M059J (cell line): ENCODE measurements at regions not wholly inside any gene's neighbourhood (a gene's known extent, or its start where the extent isn't known, plus 50 kb on each side); places are given as distances from the start of the nearest gene placed in this dataset.

Experiments
- DNase-seq: peaks from one replicate; pipeline ENCODE4 v3.0.0-alpha.2; 2012; ENCODE audit warnings: low read depth

- peak; percentile 51 for DNase-seq
These were observed 703.5 kb upstream of the WWC1 start for GRCh38 chr5:167587772-167588437.

GRCh38 chr5:167592114-167592513 is 699.3 kb upstream of the WWC1 start:
- no peak for DNase-seq

GRCh38 chr5:167593329-167594060 is 698.0 kb upstream of the WWC1 start:
- DNase-seq = no peak

- DNase-seq = no peak
These were observed 697.4 kb upstream of the WWC1 start for GRCh38 chr5:167594061-167594435.

- DNase-seq = no peak
These were observed 696.7 kb upstream of the WWC1 start for GRCh38 chr5:167594750-167595149.

- no peak for DNase-seq
These were observed 696.2 kb upstream of the WWC1 start for GRCh38 chr5:167595196-167595595.

DNA sequence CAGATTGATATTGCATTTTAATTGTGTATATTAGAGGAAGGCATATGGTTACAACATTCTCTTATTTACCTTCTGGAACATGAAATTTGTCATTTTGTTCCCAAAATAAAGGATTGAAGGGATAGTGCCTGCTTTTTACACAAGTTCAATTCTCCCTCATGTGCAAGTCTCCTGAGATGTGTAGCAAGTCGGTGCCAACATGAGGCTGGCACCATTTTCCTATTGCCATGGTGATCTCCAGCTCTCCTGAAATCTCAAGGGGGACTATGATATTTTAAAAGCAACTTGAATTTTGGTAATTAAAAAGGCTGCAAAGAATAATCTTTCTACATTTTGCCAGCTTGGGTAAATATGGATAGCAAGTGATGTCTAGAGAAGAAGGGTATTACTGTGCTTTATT is 693.3 kb upstream of the WWC1 start:
- DNase-seq = no peak

DNA sequence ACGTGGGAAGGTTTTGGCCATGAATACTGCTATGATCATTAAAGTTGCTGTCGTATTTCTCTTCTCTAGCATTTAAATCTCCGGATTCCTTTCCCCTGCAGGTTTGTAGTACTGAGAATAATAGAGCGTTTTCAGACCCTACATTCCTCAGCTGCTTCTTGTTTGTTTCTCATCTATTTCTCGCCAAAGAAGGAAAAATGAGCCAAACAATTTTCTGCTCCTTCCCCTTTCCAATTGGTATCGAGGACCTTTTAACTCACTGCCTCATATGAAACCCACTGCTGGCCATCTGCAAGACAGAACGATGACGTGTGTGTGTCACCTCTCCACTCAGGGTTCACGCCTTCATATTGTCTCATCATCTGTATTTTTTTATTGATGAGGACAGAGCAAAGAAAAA is 689.4 kb upstream of the WWC1 start:
- no peak for DNase-seq

GRCh38 chr5:167603135-167603534 is 688.3 kb upstream of the WWC1 start:
- no peak for DNase-seq

DNA sequence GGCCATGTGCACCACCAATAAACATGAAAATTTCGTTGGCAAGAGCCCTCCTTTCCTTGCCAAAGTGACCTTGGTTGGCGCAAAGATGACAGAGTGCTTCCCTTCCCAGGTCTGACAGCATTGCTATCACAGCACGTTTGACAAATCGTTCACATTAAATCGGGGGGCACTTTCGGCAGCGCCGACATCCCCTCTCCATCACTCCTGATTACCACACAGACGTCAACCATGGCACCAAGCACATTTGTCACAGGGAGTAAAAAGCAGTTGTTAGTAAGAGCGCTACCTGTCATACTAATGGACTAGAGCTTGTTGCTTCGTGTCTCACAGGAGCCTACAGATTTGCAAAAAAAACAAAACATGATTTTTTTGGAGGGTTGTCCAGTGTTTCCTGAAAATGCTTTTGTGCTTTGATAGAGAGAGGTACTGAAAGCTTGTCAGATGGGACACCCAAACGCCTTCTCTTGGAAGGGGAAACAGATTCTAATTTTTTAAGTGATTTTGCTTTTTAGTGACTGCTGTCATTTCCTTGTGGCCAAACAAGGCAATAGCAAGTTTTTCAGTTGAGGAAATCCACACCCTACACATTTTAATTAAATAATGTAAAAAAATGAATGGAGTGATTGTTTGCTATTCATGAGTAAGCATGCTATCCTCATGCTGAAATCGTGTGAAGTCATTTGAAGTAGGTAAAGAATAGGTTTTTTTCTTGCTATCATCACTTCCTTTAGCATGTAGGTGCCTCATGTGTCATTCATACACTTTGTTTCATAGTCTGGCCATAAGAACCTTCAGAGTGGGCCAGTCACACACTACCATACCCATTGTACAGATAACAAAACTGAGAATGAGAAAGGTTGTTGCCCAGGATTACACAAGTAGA is 682.8 kb upstream of the WWC1 start:
- DNase-seq = no peak

DNA sequence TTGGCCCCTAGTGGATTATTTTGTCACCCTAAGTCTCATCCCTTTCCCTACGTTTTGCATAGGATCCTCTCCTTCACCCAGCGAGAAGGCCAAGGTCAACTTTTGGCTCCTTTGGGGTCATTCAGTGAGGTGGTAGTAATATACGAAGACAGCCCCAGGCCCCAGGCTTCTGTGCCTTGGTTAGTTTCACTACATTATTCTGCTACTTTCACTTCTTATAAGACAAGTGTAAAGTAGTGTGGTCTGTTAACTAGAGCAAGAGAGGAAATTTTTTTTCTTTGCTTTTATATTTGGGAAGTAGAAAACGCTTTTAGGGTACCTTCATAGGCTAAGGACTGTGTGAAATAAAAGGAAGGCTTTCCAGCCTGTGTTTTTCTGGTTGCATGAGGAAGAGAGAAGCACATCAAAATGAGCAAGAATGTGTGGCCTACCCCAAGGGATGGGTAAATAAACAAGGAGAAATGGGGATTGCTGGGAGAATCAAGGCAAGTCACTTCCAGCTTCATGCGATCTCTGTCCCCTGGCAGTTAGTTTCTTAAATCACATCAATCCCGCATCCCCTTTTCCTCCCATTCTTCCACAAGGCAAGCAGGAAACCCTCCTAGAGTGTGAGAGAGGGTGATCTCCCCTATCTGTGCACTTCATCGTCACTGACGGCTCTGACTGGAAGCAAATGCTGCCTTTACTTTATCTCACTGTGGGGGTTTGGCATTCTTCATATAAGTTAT is 677.0 kb upstream of the WWC1 start:
- DNase-seq = no peak

- DNase-seq = no peak
These were observed 675.2 kb upstream of the WWC1 start for GRCh38 chr5:167616043-167616890.

DNA sequence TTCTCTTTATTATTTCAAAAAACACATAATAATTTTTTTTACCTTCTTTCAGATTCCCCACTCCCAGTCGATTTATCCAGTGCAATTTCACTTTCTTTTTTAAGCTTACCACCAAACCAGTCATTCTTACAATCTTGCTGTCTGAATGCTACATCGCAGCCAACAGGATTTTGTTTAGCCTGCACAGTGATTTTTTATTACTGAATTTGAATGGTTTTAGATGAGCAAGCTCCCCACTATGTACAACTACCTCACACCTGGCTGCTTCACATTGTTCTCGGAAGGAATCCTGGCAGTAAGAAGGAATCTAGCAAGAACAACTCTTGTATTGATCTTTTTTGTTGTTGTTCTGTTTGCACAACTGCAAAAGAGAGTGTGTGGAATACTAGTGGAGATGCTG is 668.1 kb upstream of the WWC1 start:
- DNase-seq = peak; percentile 62

DNA sequence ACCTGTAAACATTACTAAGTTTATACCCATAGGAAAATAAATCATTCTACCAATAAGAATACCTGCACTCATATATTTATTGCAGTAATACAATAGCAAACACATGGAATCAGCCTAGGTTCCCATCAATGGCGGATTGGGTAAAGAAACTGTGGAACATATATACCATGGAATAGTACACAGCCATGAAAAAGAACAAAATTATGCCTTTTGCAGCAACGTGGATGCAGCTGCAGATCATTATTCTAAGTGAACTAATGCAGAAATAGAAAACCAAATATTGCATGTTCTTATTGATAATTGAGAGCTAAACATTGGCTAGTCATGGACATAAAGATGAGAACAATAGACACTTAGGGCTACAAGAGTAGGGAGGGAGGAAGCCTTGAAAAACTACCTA is 667.4 kb upstream of the WWC1 start:
- no peak for DNase-seq

DNA sequence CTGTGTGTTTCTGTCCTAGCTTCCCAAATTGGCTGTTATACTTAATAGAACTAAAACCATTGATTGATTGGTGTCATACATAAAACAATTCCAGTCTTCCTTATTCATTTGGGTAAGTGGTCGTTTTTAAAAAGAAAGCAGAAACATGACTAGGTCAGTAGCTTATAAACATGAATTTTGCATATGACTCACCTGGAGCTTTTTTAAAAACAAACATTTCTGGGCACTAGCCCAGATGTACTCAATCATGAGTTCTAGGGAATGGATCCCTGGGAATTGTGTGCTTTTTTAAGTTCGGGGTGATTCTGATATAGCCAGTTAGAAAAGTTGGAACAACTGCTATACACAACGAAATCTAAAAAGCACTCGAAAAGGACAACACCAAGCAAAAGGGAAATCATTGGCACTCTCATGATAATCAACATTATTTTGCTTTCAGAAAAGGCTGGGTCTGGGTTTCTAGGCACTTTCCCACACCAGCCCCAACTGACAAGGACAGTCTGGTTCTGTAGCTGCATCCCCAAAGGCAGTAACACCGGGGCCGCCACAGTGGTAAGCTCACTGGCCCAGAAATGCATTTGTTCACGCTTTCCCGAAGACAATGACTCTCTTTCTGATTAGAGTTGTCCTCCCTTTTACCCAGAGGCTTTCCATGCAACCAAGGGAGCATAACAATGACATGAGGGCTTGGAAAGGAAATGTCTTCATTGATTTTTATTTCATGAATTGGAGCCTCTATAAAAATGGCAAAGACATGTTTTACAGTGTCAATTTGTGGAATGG is 664.9 kb upstream of the WWC1 start:
- peak; percentile 87 for DNase-seq

DNA sequence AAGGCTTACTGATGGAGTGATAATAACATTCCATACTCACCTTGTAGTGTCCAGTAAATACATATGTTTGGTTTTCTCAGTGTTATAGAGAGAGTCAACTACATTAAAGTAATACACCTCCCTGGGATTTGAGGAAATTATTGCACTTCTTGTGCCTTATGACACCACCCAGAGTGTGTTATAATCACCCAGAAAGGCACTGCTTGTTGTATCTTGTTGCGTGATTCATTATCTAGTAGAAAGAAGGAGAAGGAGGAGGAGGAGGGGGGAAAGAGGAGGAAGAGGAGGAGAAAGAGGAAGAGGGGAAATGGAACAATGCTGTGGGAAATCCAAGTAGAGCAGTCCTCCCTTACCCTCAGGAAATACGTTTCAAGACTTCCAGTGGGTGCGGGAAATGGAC is 661.8 kb upstream of the WWC1 start:
- DNase-seq = no peak

DNA sequence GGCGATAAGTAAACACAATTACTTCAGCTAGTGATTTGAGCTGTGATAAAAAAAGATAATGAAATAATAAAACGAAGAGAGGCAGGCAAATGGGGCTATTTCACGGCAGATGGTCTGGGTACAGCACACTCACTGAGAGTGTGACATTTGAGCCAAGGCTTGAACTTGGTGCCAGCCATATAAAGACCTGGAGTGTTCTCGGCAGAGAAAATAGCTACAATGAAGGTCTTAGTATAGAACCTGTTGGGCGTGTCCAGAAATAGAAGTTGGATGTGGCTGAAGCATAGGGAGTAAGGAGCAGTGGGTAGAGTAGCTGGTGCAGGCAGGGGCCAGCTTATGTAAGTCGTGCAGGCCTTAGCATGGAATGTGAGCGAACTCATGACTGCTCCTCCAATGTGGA is 660.3 kb upstream of the WWC1 start:
- DNase-seq = no peak

DNA sequence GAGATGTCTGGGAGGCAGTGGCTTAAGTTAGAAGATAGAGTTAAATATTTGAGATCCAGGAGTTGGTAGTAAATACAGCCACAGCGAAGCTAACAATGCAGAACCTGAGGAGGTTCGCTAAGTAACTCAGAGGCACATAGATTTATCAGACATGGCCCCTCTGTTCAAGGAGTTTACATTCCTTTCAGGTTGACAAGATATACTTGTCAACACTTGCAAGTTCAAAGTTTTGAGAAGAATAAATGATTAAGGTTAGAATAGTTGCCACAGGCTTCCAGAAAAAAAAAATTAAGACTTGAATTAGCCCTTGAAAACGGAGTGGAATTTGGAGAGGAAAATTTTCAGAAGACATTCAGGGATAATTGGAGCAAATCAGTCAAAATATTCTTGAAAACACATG is 658.3 kb upstream of the WWC1 start:
- DNase-seq = no peak

DNA sequence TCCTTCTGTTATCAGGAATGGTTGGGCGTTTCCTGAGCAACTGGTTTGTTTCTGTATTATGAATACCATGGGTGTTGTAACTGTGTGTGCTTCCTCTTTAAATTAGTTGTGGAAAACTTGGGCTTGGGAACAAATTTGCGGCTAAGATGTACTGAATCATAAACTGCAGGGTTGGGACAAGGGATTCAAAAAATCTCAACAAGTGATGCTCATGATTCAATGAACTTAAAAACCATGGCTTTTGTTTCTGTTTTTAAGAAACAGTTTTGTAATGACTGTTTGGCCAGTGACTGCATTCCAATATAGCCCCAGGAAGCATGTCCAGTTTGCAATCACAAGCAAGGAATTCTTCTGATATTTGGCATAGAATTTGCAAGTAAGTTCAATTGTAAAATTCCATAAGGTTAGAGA is 657.5 kb upstream of the WWC1 start:
- peak; percentile 96 for DNase-seq

GRCh38 chr5:167634432-167634831 is 657.0 kb upstream of the WWC1 start:
- peak; percentile 77 for DNase-seq
